HG02759 (cell line): ENCODE measurements at regions not wholly inside any gene's neighbourhood (a gene's known extent, or its start where the extent isn't known, plus 50 kb on each side); places are given as distances from the start of the nearest gene placed in this dataset.
"Not testable (repeated sequence)": the region's sequence is repeated elsewhere in the genome, so short reads cannot be mapped to it uniquely, and the experiment has no call there.

Experiments
- ATAC-seq: cut with Tn5 transposase; IDR thresholded peaks from one replicate; pipeline ENCODE4 v1.9.1; 2021; ENCODE audit warnings: mild to moderate bottlenecking, moderate library complexity; ENCODE audit not compliant: unreplicated experiment

DNA sequence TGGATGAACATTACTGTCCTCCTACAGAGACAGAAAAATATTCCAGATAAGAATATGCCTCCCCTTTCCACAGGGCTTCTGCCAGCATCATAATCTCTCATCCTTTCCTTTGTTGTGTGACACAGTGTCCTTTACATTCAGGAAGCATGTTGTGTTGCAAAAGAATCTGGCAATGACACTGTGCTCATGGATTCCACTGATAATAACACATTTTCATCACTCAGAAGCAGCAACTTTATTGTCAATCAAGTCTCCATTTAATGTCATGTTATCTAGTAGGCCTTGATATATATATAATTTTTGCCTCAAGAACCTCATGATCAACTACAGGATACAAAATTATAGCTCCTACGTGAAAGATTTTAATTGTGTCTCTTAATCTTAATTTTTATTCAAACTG lies 833.9 kb downstream of the FSTL5 start:
- ATAC-seq = no peak

DNA sequence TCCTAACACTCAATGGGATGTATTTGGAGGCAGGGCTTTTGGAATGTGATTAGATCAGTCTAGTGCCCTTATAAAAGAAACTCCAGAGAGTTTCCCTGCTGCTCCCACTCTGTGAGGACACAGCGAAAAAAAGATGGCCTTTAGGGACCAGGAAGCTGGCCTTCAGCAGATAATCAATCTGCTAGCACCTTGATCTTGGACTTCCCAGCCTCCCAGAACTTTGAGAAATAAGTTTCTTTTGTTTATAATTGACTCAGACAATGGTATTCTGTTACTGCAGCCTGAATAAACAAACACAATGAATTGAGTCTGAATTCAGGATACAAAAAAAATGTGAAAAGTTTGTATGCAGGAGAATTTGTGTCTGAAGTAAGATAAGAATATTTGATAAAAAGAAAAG lies 842.1 kb downstream of the FSTL5 start:
- no peak for ATAC-seq

DNA sequence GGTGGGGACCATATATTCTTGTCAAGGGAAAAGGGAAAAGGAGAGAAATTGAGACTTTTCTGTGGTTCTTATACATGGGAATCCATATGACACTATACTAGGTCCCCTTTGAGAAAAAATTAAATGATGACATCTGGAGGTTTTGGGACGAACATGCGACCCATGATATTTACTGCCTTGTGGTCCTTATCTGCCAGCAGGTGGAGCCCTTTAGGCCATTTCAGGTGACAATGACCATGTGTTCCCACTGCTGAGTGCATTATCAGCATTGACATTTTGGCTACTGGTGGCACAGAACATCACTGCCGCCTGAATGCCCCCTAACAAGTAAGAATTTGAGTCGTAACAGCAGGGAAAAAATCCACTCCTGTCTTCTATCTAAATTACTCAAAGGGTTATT lies 843.4 kb downstream of the FSTL5 start:
- peak; percentile 88 for ATAC-seq

DNA sequence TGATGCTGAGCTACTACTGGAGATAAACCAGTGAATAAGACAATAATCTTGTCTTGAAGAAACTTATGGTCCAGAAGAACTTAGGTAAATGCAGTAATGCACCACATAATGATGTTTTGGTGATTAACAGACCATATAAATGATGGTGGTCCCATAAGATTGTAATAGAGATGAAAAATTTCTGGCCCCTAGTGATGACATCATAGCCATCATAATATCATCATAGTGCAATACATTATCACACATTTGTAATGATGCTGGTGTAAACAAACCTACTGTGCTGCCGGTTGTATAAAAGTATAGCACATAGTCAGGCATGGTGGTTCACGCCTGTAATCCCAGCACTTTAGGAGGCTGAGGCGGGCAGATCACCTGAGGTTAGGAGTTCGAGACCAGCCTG lies 846.8 kb downstream of the FSTL5 start:
- ATAC-seq = no peak

DNA sequence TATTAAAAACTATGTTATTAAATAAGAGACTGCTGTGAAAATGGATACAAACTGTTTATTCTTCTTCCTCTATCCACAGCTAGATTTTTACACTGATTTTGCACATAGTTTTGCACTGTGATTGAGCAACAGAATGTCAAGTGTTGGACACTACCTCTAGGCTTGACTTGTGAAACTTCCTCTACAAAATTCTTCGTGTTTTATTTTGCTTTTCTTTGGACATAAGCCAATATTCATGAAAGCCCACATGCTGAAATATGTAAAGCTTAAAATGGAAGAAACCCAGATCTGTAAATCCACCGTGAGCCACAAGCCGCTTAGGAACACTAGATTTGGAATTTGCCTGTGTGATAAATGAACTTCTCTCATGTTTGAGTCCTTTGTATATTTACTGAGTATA lies 849.4 kb downstream of the FSTL5 start:
- ATAC-seq = no peak

DNA sequence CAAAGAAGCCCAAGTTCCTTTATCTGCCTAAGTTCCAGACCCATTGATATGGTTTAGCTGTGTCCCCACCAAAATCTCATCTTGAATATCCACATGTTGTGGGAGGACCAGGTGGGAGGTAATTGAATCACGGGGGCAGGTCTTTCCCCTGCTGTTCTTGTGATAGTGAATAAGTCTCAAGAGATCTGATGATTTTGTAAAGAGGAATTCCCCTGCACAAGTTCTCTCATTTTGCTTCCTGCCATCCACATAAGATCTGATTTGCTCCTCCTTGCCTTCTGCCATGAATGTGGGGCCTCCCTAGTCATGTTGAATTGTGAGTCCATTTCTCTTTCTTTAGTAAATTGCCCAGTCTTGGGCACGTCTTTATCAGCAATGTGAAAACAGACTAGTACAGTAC lies 860.2 kb downstream of the FSTL5 start:
- no peak for ATAC-seq

DNA sequence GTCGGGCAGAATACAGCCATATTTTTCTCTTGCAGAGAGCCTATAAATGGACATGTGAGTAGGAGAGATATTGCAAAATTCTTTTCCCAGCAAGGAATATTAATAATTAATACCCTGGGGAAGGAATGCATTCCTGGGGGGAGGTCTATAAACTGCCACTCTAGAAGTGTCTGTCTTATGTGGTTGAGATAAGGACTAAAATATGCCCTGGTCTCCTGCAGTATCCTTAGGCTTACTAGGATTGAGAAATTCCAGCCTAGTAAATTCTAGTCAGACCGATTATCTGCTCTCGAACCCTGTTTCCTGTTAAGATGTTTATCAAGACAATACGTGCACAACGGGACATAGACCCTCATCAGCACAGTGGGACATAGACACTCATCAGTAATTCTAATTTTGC lies 872.6 kb downstream of the FSTL5 start:
- ATAC-seq = no peak

DNA sequence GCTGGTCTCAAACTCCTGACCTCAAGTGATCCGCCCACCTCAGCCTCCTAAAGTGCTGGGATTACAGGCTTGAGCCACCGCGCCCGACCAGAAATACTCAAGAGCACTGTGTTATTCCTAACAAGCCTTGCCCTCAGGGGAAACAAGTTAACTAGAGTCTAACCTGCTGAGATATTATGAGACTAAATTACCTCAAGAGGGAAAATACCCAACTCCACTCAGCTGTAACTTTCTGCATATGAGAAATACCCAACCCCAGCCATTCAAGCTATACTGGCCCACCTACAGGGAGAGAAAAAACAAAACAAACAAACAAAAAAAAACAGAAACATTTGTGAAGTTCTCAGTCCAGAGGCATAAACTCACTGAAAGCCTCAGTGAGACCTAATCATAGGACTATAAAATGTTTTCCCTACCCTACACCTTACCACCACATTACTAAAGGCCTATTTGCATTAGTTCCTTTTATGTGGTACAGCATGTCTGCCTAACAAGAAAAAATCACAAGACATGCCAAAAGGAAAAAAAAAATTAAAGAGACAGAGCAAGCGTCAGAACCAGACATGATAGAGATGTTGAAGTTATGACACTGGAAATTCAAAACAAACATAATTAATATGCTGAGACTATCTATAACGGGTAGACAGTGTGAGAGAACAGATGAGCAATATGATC lies 876.0 kb downstream of the FSTL5 start:
- ATAC-seq = peak; percentile 90

DNA sequence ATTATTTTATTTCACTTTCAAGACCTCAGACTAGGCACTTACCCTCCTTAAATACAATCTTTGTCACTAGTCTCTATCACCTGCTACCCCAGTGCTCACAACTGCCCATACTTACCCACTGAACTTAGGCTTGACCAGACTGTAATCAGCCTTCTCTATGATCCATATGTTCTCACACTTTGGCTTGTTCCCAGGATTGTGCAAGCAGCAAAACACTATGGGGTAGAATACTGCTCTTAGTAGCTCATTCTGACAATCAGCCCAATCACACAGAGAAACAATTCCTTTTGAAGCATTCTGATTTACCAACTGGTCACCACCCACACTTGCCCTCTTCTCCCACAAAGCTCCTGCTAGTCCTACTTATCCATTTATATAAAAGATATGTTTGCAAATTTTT lies 878.3 kb downstream of the FSTL5 start:
- no peak for ATAC-seq

DNA sequence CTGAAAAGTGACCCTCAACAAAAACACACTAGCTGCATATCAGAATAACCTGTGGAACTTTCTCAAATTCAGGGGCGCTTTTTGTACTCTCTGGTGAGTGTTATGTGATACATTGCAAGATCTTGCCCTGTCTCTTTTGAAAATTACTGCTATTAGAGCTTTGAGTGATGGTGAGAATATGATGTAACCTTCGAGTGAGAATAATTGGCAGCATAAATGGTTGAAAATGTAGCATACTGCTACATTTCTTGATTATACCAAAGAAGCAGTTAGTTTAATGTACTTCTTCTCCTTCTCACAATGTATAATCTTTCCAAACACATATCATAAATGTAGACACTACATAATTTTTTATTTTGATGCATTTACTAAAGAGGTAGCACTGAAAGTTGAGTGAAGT lies 882.9 kb downstream of the FSTL5 start:
- ATAC-seq = no peak

DNA sequence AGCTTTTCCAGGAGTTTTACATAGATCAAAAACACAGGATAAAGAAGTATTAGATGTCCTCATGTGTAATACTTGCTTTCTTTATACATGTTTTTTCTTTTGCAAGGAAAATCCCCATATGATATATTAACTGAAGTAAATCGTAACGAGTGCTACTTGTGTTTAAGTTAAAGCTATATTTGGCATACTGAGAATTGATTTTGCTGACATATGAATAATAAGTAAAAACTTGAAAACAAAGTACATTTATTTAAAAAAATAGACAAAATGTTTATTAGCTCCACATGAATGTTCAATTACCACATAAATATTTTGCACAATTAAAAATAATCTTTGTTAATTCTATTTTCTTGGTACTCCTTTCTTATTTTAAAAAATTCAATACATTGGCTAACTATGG lies 884.7 kb downstream of the FSTL5 start:
- no peak for ATAC-seq

DNA sequence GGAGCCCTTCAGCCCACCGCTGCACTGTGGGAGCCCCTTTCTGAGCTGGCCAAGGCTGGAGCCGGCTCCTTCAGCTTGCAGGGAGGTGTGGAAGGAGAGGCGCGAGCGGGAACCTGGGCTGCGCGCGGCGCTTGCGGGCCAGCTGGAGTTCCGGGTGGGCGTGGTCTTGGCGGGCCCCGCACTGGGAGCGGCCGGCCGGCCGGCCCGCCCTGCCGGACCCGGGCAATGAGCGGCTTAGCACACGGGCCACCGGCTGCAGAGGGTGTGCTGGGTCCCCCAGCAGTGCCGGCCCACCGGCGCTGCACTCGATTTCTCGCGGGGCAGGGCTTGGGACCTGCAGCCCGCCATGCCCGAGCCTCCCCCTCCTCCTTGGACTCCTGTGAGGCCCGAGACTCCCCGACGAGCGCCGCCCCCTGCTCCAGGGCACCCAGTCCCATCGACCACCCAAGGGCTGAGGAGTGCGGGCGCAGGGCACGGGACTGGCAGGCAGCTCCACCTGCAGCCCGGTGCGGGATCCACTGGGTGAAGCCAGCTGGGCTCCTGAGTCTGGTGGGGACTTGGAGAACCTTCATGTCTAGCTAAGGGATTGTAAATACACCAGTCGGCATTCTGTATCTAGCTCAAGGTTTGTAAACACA lies 886.5 kb downstream of the FSTL5 start:
- ATAC-seq = not testable (repeated sequence)

DNA sequence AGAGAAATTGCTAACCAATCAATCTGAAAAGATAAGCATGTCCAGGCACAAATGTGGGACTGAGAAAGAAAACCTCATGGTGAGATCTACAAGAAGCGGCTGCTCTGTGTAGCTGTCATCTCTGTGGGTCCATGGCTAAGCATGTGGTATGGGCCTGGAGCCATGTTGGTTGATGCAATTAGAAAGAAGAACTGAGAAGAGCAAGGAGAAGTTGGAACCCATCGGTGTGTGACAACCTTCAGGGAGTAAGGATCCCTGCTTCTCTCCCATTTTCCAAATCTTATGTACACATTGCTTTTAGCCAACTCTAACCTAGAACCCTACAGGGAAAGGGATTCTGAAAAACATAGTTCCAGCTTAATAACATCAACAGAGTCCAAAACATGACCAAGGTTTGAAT lies 890.2 kb downstream of the FSTL5 start:
- ATAC-seq = no peak

DNA sequence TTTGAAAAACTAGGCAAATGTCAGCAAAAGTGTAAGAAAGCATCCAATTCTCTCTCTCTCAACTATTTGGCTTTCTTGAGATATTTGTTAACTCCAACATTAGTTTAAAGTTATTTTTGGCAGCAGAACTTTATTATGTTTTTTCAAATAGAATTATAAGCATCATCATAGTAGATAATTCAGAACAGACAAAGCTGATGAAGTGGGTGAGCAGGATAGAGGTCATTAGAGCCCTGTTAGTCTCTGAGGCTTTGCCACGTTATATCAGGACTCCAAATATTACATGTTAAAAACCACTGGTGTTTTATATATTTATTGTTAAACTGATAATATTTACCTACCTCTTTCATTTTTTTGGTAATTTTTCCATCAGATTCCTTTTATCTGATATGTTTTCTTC lies 903.0 kb downstream of the FSTL5 start:
- ATAC-seq = no peak

DNA sequence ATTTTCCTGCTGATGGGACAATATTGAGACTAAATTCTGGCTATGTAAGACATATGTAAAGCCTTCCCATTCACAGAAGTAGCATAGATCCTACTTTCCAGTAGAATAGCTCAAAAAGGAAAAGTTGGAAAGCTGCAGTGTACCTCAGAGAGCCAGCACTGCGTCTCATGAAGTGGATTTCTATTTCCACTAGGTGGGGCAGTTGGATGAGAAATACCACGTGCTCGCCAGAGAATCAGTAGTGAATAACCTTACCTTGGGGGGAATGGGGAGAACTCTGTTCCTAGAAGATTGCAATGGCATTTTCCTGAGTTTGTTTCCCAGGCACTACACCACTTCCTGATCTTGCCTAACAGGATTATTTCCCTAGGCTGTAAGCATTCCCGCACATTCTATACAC lies 907.1 kb downstream of the FSTL5 start:
- ATAC-seq = no peak

DNA sequence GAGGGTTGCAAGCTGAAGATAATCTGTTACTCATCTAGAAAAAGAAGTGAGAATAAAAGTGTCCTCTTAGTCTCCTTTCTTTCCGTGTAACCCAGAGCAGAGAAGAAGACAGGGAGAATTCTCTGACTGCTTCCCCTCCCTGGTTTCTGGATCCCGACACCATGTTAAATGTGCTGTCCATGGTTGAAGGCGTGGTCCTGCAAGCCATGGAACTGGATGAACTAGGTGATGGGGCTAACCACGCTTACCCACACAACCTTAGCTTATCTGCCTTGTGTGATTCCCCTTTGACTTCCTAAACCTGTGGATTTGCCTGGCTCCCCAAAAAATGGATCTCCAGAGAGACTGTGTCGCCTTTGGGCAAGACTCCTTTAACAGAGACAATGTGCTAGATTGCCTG lies 907.6 kb downstream of the FSTL5 start:
- ATAC-seq = no peak

DNA sequence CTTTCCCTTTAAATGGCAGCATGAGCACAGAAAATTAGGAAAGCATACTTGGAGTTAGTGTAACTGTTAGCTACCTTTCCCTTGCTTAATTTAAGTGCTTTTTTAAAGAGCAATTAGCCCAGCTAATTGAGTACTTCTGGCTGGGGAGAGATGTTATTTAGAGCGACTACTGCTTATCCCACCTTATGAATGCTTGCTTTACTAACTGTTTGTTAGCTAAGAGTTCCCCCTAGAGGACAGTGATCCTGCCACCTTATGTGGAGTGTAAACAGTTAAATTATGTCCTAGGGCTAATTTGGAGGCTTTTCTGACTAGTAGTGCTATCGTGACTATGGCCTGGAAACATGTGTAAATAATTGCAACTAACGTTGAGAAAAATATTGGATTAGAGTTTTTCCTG lies 909.4 kb downstream of the FSTL5 start:
- no peak for ATAC-seq

DNA sequence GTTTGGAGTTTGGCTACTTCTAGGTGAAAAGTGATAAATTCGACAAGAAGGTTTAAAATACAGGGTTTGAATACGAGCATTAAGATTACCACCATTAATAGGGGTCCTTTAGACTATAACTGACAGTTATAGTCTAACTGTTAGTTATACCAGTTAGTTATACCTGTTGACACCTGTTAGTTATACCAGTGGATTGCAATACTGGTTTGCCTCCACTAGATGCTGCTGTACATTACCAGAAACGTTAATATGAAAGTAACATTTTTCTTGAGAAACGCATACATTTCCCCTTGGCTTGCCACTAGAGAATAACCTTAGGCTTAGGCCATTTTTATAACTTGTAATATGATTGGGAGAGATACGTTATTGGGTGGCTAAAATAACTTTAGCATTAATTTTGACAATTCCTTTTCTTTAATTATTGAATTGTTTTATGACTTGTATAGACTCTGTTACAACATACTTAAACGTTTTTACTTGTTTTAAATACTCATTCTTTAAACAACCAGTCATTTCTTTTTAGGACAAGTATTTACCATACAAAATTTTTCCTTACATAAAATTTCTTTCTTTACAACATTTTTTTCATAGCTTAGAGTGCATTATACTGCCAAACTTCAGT lies 911.2 kb downstream of the FSTL5 start:
- ATAC-seq = peak; percentile 84

DNA sequence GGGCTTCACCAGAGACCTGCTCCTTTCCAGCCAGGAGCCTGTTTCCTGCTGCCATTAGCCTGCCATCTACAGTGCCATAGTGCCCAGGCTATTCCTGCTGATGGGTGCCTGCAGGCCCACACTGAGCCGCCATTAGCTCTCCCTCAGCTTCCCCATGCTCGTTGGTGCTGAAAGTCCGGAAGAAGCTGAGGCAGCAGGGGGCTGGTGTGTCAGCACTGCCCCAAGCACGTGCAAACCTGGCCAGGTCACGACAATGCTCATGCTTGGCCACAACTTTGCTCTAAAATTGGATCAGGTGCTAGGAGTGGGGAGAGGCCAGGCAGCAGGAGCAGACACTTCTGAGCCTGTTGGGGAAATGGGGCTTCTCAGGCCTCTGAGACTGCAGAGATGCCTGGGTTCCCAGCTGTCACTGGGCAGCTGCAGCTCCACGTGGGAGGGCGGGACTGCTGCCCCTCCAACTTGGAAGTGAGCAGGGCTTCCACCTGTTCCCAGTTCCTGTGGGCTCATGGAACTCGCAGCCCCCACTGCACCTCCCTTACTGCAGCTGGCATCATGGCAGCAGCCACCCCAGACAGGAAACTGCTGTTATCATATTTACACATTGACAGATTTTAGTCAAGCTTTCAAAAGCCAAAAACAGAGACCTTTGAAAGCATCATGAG lies 913.9 kb downstream of the FSTL5 start:
- no peak for ATAC-seq

DNA sequence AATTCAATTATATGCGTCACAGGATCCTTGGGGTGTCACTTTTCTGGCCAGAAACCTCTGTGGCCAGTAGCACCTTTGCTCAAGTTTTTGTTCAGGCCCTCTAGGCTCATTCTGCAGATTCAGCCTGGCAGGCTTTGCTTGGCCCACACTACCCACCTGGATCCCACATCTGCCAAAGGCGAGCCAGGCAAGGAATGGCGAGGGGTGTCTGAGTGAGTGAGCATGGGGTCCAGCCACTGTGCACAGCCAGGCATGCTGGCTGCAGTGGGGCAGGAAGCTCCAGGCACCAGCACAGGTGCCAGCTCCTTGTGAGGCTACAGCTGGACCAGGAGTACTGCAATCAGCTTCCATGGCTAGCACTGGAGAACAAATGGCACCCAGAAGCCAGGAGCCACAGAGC lies 914.9 kb downstream of the FSTL5 start:
- no peak for ATAC-seq

DNA sequence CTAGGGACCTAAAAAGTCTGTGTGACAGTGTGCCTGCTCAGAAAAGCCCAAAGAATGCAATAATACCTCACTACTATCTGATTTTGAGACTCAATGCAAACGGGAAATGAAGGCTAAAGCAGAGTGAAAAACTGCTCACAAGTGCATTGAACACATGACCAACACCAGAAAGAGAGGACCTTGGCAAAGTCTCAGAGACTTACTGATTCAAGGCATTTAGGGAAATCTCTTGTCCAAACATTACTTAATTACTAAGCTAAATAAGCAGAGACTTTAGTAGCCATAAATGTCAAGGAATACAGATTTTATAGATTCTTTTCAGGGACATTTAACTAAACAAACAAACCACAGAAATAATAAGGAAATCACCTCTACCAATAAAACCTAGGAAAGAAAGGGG lies 916.0 kb downstream of the FSTL5 start:
- no peak for ATAC-seq

DNA sequence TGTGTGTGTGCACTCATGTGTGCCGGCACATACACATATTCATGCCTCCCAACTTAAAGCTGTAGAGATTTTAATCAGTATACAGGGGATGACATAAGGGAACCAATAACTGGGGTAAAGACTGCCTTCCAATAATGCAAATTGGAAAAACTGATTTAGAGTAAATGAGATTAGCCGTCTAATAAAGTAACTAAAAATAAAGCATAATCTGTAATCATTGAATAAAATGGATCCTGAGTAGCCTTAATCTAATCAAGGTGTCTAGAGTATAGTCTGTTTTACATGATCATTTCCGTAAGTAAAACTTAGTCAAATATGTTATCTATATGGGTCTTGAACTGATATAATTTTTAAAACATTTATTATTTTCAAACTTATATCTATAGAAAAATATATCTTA lies 925.8 kb downstream of the FSTL5 start:
- no peak for ATAC-seq
